ENCODE measurements at regions not wholly inside any gene's neighbourhood (a gene's known extent, or its start where the extent isn't known, plus 50 kb on each side); places are given as distances from the start of the nearest gene placed in this dataset.

DNA sequence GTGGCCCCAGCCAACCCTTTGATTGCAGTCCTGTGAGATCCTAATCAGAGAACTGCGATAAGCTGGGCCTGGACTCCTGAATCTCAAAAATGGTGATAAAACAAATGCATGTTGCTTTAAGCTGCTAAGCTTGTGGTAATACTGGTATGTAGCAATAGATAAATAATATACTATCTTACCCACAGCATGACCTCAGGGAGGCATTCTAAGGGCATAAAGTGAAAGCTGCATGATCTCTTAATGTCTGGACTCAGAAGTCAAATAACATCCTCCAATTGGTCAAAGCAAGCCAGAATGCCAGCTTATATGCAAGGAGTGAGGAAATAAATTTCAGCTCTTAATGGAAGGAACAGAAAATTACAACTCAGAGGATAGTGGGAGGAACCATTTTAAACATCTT lies 246.1 kb downstream of the FSIP2 start:
- TF ChIP-seq ELF1 (tag; IDR thresholded peaks at IDR 0.05) (no peak), ZKSCAN1 (IDR thresholded peaks at IDR 0.05; ENCODE audit: low read depth, low read length) (no peak), STAT5A (IDR thresholded peaks at IDR 0.05; ENCODE audit: borderline replicate concordance, low read length) (no peak), EZH2 (IDR thresholded peaks at IDR 0.05; ENCODE audit: borderline replicate concordance, low read depth, low read length) (no peak), RBM17 (IDR thresholded peaks at IDR 0.05; ENCODE audit: borderline replicate concordance, low read depth, low read length) (no peak), ZNF12 (CRISPR knock-in tag; IDR thresholded peaks at IDR 0.05) (no peak)
- TF ChIP-seq, protein P1, sequence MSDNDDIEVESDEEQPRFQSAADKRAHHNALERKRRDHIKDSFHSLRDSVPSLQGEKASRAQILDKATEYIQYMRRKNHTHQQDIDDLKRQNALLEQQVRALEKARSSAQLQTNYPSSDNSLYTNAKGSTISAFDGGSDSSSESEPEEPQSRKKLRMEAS (CRISPR knock-in tag; IDR thresholded peaks at IDR 0.05), result no peak
- TF ChIP-seq, protein P2, sequence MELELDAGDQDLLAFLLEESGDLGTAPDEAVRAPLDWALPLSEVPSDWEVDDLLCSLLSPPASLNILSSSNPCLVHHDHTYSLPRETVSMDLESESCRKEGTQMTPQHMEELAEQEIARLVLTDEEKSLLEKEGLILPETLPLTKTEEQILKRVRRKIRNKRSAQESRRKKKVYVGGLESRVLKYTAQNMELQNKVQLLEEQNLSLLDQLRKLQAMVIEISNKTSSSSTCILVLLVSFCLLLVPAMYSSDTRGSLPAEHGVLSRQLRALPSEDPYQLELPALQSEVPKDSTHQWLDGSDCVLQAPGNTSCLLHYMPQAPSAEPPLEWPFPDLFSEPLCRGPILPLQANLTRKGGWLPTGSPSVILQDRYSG (tag; conservative IDR thresholded peaks at IDR 0.05; ENCODE audit: low read depth), result no peak
